H1 (cell line): ENCODE measurements at regions not wholly inside any gene's neighbourhood (a gene's known extent, or its start where the extent isn't known, plus 50 kb on each side); places are given as distances from the start of the nearest gene placed in this dataset.

Experiments
- CTCF ChIA-PET: fragments of 300-600 bp; sonication (Branson Sonifier 250); formaldehyde crosslinking; loops from one replicate; lab custom pipeline; 2021; ENCODE audit not compliant: partially characterized antibody; lab: Charles Lee
- POLR2A ChIA-PET: fragments of 300-600 bp; sonication (Branson Sonifier 250); formaldehyde crosslinking; loops from one replicate; lab custom pipeline; 2021; ENCODE audit warnings: inconsistent platforms; ENCODE audit not compliant: partially characterized antibody; lab: Charles Lee
- DNase-seq, 2 experiments: peaks; one replicate each; pipeline versions ENCODE4 v3.0.0 to v3.0.0-alpha.2; 2010 to 2022; ENCODE audit warnings: low spot score in 2 of 2, low read depth in 1 of 2, mixed read lengths in 1 of 2
- FAIRE-seq: peaks from 2 replicates; lab custom pipeline; 2011; peaks lifted over from hg19 to GRCh38; lab: Jason Lieb, UNC
- H2AFZ ChIP-seq: 2 replicates; pipeline ENCODE4 v1.8.1; 2012; ENCODE audit warnings: low read length, inconsistent platforms
- H2AK5ac ChIP-seq: 2 replicates; pipeline ENCODE4 v1.6.1; 2013; ENCODE audit warnings: low read depth, low read length
- H2BK120ac ChIP-seq: replicated peaks from 2 replicates; pipeline ENCODE3; 2013; ENCODE audit warnings: low read depth, low read length, inconsistent platforms
- H2BK12ac ChIP-seq: 2 replicates; pipeline ENCODE4 v1.6.1; 2013; ENCODE audit warnings: low read depth, low read length
- H2BK15ac ChIP-seq: 2 replicates; pipeline ENCODE4 v1.6.1; 2013; ENCODE audit warnings: low read length
- H2BK20ac ChIP-seq: 2 replicates; pipeline ENCODE4 v1.6.1; 2013; ENCODE audit warnings: low read length
- H2BK5ac ChIP-seq: 2 replicates; pipeline ENCODE4 v1.6.1; 2013; ENCODE audit warnings: low read depth, low read length
- H3K14ac ChIP-seq: 2 replicates; pipeline ENCODE4 v1.6.1; 2013; ENCODE audit warnings: inconsistent platforms; ENCODE audit not compliant: insufficient read length
- H3K18ac ChIP-seq: 2 replicates; pipeline ENCODE4 v1.6.1; 2013; ENCODE audit warnings: low read length; ENCODE audit errors: extremely low read depth
- H3K23ac ChIP-seq: 2 replicates; pipeline ENCODE4 v1.6.1; 2013; ENCODE audit warnings: inconsistent platforms; ENCODE audit not compliant: insufficient read length
- H3K23me2 ChIP-seq: 2 replicates; pipeline ENCODE4 v1.6.1; 2013; ENCODE audit warnings: low read depth, low read length
- H3K27ac ChIP-seq: 2 replicates; pipeline ENCODE4 v1.6.1; 2011; ENCODE audit warnings: low read depth, low read length, inconsistent platforms
- H3K27me3 ChIP-seq, 4 experiments: replicated peaks in 1 of 4; 1 replicate in 1 of 4; 2 replicates in 3 of 4; pipeline versions ENCODE4 v1.6.1 to v1.8.1; 2011 to 2013; ENCODE audit warnings: low read length in 3 of 4, mild to moderate bottlenecking in 3 of 4, inconsistent platforms in 2 of 4, mixed read lengths in 2 of 4, moderate library complexity in 1 of 4; ENCODE audit not compliant: control insufficient read depth in 3 of 4, insufficient read depth in 3 of 4; ENCODE audit errors: extremely low read depth in 1 of 4
- H3K36me3 ChIP-seq, 4 experiments: 2 replicates each; pipeline versions ENCODE4 v1.6.1 to v1.8.1; 2011 to 2013; ENCODE audit warnings: mild to moderate bottlenecking in 4 of 4, low read length in 3 of 4, moderate library complexity in 2 of 4, control low read depth in 1 of 4, inconsistent platforms in 1 of 4; ENCODE audit not compliant: insufficient read depth in 4 of 4, control insufficient read depth in 2 of 4
- H3K4ac ChIP-seq: replicated peaks from 2 replicates; pipeline ENCODE3; 2013; ENCODE audit warnings: low read length, low read depth, mixed read lengths, inconsistent platforms; ENCODE audit not compliant: insufficient read length
- H3K4me1 ChIP-seq, 4 experiments: replicated peaks in 1 of 4; 1 replicate in 1 of 4; 2 replicates in 3 of 4; pipeline versions ENCODE4 v1.6.1 to v1.8.1; 2011 to 2013; ENCODE audit warnings: low read length in 3 of 4, inconsistent platforms in 2 of 4, mixed read lengths in 1 of 4; ENCODE audit not compliant: insufficient read depth in 4 of 4, control insufficient read depth in 3 of 4
- H3K4me2 ChIP-seq, 2 experiments: 2 replicates each; pipeline versions ENCODE4 v1.6.1 to v1.8.1; 2011 to 2013; ENCODE audit warnings: low read depth in 2 of 2, low read length in 2 of 2, control low read depth in 1 of 2, inconsistent platforms in 1 of 2, mild to moderate bottlenecking in 1 of 2; ENCODE audit not compliant: insufficient read depth in 1 of 2
- H3K4me3 ChIP-seq, 4 experiments: fragments of 200-600, 300-600 bp in 1 of 4; sonication (generic), shearing (Covaris generic), sonication (Bioruptor Twin) in 1 of 4; 2 replicates each; pipeline versions ENCODE4 v1.5.1 to v1.8.1; 2011 to 2016; ENCODE audit warnings: low read length in 4 of 4, low read depth in 3 of 4, control low read depth in 2 of 4, inconsistent platforms in 2 of 4, mild to moderate bottlenecking in 2 of 4, mixed read lengths in 1 of 4, moderate library complexity in 1 of 4; ENCODE audit not compliant: insufficient read depth in 2 of 4; ENCODE audit errors: extremely low read depth in 1 of 4
- H3K56ac ChIP-seq: replicated peaks from 2 replicates; pipeline ENCODE3; 2013; ENCODE audit warnings: low read depth, mild to moderate bottlenecking, mixed read lengths, low read length, inconsistent platforms; ENCODE audit not compliant: insufficient read length
- H3K79me1 ChIP-seq: 2 replicates; pipeline ENCODE4 v1.6.1; 2013; ENCODE audit warnings: low read depth, low read length, control low read depth
- H3K79me2 ChIP-seq, 2 experiments: 2 replicates each; pipeline versions ENCODE4 v1.6.1 to v1.8.1; 2012 to 2013; ENCODE audit warnings: low read length in 2 of 2, mild to moderate bottlenecking in 2 of 2, inconsistent platforms in 1 of 2; ENCODE audit not compliant: insufficient read depth in 2 of 2, control insufficient read depth in 1 of 2
- H3K9ac ChIP-seq, 4 experiments: replicated peaks in 1 of 4; 1 replicate in 1 of 4; 2 replicates in 3 of 4; pipeline versions ENCODE4 v1.6.1 to v1.8.1; 2011 to 2013; ENCODE audit warnings: low read depth in 3 of 4, low read length in 3 of 4, control low read depth in 2 of 4, mild to moderate bottlenecking in 2 of 4, moderate library complexity in 2 of 4, inconsistent platforms in 1 of 4; ENCODE audit errors: extremely low read depth in 1 of 4
- H3K9me3 ChIP-seq, 2 experiments: 2 replicates each; pipeline versions ENCODE4 v1.6.1 to v1.8.1; 2012 to 2013; ENCODE audit warnings: mild to moderate bottlenecking in 2 of 2, moderate library complexity in 2 of 2, control low read depth in 1 of 2, inconsistent platforms in 1 of 2, low read depth in 1 of 2, low read length in 1 of 2, mixed read lengths in 1 of 2; ENCODE audit not compliant: insufficient read depth in 2 of 2
- H4K20me1 ChIP-seq, 2 experiments: replicated peaks in 1 of 2; 2 replicates each; pipeline versions ENCODE3 to v1.8.1; 2011 to 2013; ENCODE audit warnings: inconsistent platforms in 2 of 2, low read length in 2 of 2, mild to moderate bottlenecking in 1 of 2; ENCODE audit not compliant: insufficient read depth in 2 of 2, control insufficient read depth in 1 of 2
- H4K5ac ChIP-seq: 2 replicates; pipeline ENCODE4 v1.6.1; 2013; ENCODE audit warnings: low read length, low read depth, mixed read lengths, inconsistent platforms; ENCODE audit not compliant: insufficient read length
- H4K8ac ChIP-seq: 2 replicates; pipeline ENCODE4 v1.8.0; 2013; ENCODE audit warnings: mild to moderate bottlenecking, moderate library complexity, low read length, inconsistent platforms; ENCODE audit not compliant: insufficient read depth; ENCODE audit errors: extremely low read depth
- H4K91ac ChIP-seq: replicated peaks from 2 replicates; pipeline ENCODE3; 2013; ENCODE audit warnings: low read length, mixed read lengths, inconsistent platforms; ENCODE audit not compliant: insufficient read length
- WGBS, 2 experiments: shearing (Covaris generic) in 1 of 2; methylation state at CpG; one replicate each; pipeline versions ENCODE4 v1.1.6 to v1.1.7; 2013 to 2015; ENCODE audit warnings: low lambda C conversion rate in 2 of 2, mixed read lengths in 2 of 2, inconsistent platforms in 1 of 2, low coverage in 1 of 2, missing lambda C conversion rate in 1 of 2; ENCODE audit not compliant: insufficient replicate concordance in 2 of 2, insufficient coverage in 1 of 2, insufficient read length in 1 of 2; ENCODE audit errors: extremely low coverage in 1 of 2, missing lambda C conversion rate in 1 of 2; 5-methylcytosine and 5-hydroxymethylcytosine counted together
- TF ChIP-seq, protein P1 (sequence below): fragments of 300-600 bp; sonication (generic); IDR thresholded peaks from 2 replicates; pipeline ENCODE4 v1.7.1; 2012; ENCODE audit warnings: low read length, moderate library complexity, mild to moderate bottlenecking, inconsistent platforms; ENCODE audit not compliant: insufficient replicate concordance

DNA sequence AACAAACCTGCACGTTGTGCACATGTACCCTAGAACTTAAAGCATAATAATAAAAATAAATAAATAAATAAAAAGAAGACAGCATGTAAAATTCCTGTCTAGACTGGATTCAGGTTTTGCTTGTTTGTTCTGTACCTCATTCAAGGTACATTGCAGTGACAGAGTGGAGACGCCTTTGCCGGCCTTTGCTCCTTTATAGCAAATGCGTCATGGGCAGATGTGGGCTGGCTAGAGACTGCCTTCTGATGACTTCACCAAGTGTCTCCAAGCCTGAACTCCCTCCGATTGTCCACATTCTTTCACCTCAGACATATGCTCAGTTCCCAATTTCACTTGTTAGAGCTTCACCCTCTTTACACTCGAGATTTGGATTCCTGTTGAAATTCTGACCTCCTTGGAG is 147.8 kb upstream of the ARHGAP20 start:
- Histone ChIP-seq H2BK5ac (no peak overlapping the region), H3K4me3 (no peak overlapping the region), H3K56ac (no peak overlapping the region), H2AK5ac (no peak overlapping the region), H3K36me3 (no peaks in the 10 kb centered on the region), H3K23ac (no peak overlapping the region), H3K23me2 (no peaks in the 10 kb centered on the region), H3K18ac (no peak overlapping the region), H3K9me3 (no peaks in the 10 kb centered on the region), H4K5ac (no peak overlapping the region), H2BK15ac (no peak overlapping the region), H3K9ac (no peak overlapping the region), H2BK120ac (no peak overlapping the region), H4K20me1 (no peaks in the 10 kb centered on the region), H3K14ac (no peak overlapping the region), H2BK12ac (no peak overlapping the region), H3K27me3 (no peaks in the 10 kb centered on the region), H3K4me1 (no peaks in the 10 kb centered on the region), H2AFZ (no peak overlapping the region), H2BK20ac (no peak overlapping the region), H4K8ac (no peak overlapping the region), H4K91ac (no peak overlapping the region), H3K4me2 (no peak overlapping the region), H3K79me1 (no peaks in the 10 kb centered on the region), H3K27ac (no peak overlapping the region), H3K79me2 (no peaks in the 10 kb centered on the region), H3K4ac (no peak overlapping the region)
- FAIRE-seq (no peak), DNase-seq (no peak)
- CTCF ChIA-PET, result interaction anchor here (0.5 to 1.1 kb wide), 2 partner anchors 9 to 508 kb away, joined by 3 read pairs; no protein-coding TSS in a partner anchor
- POLR2A ChIA-PET, result no interaction called here
- 95% methylated on average over 6 of the region's 6 CpGs; no CpG with 5 or more reads in 1 of the 2 experiments for WGBS, 2 experiments
- TF ChIP-seq, protein P1, sequence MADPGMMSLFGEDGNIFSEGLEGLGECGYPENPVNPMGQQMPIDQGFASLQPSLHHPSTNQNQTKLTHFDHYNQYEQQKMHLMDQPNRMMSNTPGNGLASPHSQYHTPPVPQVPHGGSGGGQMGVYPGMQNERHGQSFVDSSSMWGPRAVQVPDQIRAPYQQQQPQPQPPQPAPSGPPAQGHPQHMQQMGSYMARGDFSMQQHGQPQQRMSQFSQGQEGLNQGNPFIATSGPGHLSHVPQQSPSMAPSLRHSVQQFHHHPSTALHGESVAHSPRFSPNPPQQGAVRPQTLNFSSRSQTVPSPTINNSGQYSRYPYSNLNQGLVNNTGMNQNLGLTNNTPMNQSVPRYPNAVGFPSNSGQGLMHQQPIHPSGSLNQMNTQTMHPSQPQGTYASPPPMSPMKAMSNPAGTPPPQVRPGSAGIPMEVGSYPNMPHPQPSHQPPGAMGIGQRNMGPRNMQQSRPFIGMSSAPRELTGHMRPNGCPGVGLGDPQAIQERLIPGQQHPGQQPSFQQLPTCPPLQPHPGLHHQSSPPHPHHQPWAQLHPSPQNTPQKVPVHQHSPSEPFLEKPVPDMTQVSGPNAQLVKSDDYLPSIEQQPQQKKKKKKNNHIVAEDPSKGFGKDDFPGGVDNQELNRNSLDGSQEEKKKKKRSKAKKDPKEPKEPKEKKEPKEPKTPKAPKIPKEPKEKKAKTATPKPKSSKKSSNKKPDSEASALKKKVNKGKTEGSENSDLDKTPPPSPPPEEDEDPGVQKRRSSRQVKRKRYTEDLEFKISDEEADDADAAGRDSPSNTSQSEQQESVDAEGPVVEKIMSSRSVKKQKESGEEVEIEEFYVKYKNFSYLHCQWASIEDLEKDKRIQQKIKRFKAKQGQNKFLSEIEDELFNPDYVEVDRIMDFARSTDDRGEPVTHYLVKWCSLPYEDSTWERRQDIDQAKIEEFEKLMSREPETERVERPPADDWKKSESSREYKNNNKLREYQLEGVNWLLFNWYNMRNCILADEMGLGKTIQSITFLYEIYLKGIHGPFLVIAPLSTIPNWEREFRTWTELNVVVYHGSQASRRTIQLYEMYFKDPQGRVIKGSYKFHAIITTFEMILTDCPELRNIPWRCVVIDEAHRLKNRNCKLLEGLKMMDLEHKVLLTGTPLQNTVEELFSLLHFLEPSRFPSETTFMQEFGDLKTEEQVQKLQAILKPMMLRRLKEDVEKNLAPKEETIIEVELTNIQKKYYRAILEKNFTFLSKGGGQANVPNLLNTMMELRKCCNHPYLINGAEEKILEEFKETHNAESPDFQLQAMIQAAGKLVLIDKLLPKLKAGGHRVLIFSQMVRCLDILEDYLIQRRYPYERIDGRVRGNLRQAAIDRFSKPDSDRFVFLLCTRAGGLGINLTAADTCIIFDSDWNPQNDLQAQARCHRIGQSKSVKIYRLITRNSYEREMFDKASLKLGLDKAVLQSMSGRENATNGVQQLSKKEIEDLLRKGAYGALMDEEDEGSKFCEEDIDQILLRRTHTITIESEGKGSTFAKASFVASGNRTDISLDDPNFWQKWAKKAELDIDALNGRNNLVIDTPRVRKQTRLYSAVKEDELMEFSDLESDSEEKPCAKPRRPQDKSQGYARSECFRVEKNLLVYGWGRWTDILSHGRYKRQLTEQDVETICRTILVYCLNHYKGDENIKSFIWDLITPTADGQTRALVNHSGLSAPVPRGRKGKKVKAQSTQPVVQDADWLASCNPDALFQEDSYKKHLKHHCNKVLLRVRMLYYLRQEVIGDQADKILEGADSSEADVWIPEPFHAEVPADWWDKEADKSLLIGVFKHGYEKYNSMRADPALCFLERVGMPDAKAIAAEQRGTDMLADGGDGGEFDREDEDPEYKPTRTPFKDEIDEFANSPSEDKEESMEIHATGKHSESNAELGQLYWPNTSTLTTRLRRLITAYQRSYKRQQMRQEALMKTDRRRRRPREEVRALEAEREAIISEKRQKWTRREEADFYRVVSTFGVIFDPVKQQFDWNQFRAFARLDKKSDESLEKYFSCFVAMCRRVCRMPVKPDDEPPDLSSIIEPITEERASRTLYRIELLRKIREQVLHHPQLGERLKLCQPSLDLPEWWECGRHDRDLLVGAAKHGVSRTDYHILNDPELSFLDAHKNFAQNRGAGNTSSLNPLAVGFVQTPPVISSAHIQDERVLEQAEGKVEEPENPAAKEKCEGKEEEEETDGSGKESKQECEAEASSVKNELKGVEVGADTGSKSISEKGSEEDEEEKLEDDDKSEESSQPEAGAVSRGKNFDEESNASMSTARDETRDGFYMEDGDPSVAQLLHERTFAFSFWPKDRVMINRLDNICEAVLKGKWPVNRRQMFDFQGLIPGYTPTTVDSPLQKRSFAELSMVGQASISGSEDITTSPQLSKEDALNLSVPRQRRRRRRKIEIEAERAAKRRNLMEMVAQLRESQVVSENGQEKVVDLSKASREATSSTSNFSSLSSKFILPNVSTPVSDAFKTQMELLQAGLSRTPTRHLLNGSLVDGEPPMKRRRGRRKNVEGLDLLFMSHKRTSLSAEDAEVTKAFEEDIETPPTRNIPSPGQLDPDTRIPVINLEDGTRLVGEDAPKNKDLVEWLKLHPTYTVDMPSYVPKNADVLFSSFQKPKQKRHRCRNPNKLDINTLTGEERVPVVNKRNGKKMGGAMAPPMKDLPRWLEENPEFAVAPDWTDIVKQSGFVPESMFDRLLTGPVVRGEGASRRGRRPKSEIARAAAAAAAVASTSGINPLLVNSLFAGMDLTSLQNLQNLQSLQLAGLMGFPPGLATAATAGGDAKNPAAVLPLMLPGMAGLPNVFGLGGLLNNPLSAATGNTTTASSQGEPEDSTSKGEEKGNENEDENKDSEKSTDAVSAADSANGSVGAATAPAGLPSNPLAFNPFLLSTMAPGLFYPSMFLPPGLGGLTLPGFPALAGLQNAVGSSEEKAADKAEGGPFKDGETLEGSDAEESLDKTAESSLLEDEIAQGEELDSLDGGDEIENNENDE, result no peak
